Stimulated activated CD4-positive, alpha-beta T cell treated with anti-CD3 and anti-CD28 coated beads, Interleukin-2, amount 100 ng/mL, for 4 hours (primary cell): ENCODE measurements at regions not wholly inside any gene's neighbourhood (a gene's known extent, or its start where the extent isn't known, plus 50 kb on each side); places are given as distances from the start of the nearest gene placed in this dataset.
"Not testable (repeated sequence)": the region's sequence is repeated elsewhere in the genome, so short reads cannot be mapped to it uniquely, and the experiment has no call there.

Experiments used
- DNase-seq: peaks from one replicate; pipeline ENCODE4 v3.0.0-alpha.2; 2020; ENCODE audit warnings: low read depth

- not testable (repeated sequence) for DNase-seq
Observed at GRCh38 chr5:34189246-34189645, 146.2 kb upstream of the C1QTNF3 start.

GRCh38 chr5:34189752-34190411, 146.9 kb upstream of the C1QTNF3 start:
- not testable (repeated sequence) for DNase-seq

GRCh38 chr5:34190466-34190865, 147.5 kb upstream of the C1QTNF3 start:
- DNase-seq: not testable (repeated sequence)

GRCh38 chr5:34191279-34191744, 148.3 kb upstream of the C1QTNF3 start:
- DNase-seq: not testable (repeated sequence)

- DNase-seq: not testable (repeated sequence)
Observed at GRCh38 chr5:34192064-34192922, 149.3 kb upstream of the C1QTNF3 start.

GRCh38 chr5:34192923-34193262, 149.9 kb upstream of the C1QTNF3 start:
- not testable (repeated sequence) for DNase-seq

GRCh38 chr5:34193297-34193696, 150.3 kb upstream of the C1QTNF3 start:
- DNase-seq: not testable (repeated sequence)

- DNase-seq: not testable (repeated sequence)
Observed at GRCh38 chr5:34193804-34194203, 150.8 kb upstream of the C1QTNF3 start.

GRCh38 chr5:34196091-34196490, 153.1 kb upstream of the C1QTNF3 start:
- not testable (repeated sequence) for DNase-seq

GRCh38 chr5:34205347-34205746, 162.3 kb upstream of the C1QTNF3 start:
- DNase-seq: not testable (repeated sequence)

- DNase-seq: not testable (repeated sequence)
Observed at GRCh38 chr5:34217386-34217785, 174.4 kb upstream of the C1QTNF3 start.

GRCh38 chr5:34221329-34222073, 178.5 kb upstream of the C1QTNF3 start:
- not testable (repeated sequence) for DNase-seq

- not testable (repeated sequence) for DNase-seq
Observed at GRCh38 chr5:34223158-34223557, 180.1 kb upstream of the C1QTNF3 start.

GRCh38 chr5:34230402-34230801, 187.4 kb upstream of the C1QTNF3 start:
- DNase-seq: not testable (repeated sequence)

GRCh38 chr5:34243802-34244201, 200.8 kb upstream of the C1QTNF3 start:
- not testable (repeated sequence) for DNase-seq

GRCh38 chr5:34244281-34245031, 201.4 kb upstream of the C1QTNF3 start:
- DNase-seq: peak; percentile 63

- not testable (repeated sequence) for DNase-seq
Observed at GRCh38 chr5:34245032-34245394, 202.0 kb upstream of the C1QTNF3 start.

- DNase-seq: not testable (repeated sequence)
Observed at GRCh38 chr5:34245813-34246212, 202.8 kb upstream of the C1QTNF3 start.

- not testable (repeated sequence) for DNase-seq
Observed at GRCh38 chr5:34258598-34258997, 215.6 kb upstream of the C1QTNF3 start.

GRCh38 chr5:34261020-34261419, 218.0 kb upstream of the C1QTNF3 start:
- not testable (repeated sequence) for DNase-seq

- not testable (repeated sequence) for DNase-seq
Observed at GRCh38 chr5:34266151-34266550, 223.1 kb upstream of the C1QTNF3 start.

GRCh38 chr5:34296759-34297158, 253.7 kb upstream of the C1QTNF3 start:
- DNase-seq: not testable (repeated sequence)
